HG03565 (cell line): ENCODE measurements at regions not wholly inside any gene's neighbourhood (a gene's known extent, or its start where the extent isn't known, plus 50 kb on each side); places are given as distances from the start of the nearest gene placed in this dataset.
A peak's percentile ranks its signal among the peaks of the same experiment; 100 is the strongest.

Experiments used
- ATAC-seq: cut with Tn5 transposase; IDR thresholded peaks from one replicate; pipeline ENCODE4 v1.9.1; 2021; ENCODE audit warnings: mild to moderate bottlenecking, moderate library complexity; ENCODE audit not compliant: unreplicated experiment

GRCh38 chrX:131764216-131764615 lies 220.3 kb downstream of the OR13H1 start:
- no peak for ATAC-seq

GRCh38 chrX:131778269-131779218 lies 234.7 kb downstream of the OR13H1 start:
- ATAC-seq: no peak

GRCh38 chrX:131779306-131779705 lies 235.4 kb downstream of the OR13H1 start:
- ATAC-seq: no peak

GRCh38 chrX:131779741-131780140 lies 235.9 kb downstream of the OR13H1 start:
- ATAC-seq: no peak

GRCh38 chrX:131782646-131783045 lies 238.8 kb downstream of the OR13H1 start:
- ATAC-seq: no peak

- ATAC-seq: no peak
Observed at GRCh38 chrX:131783555-131784308, 239.4 kb upstream of the STK26 start.

GRCh38 chrX:131789664-131790063 lies 233.4 kb upstream of the STK26 start:
- ATAC-seq: peak; percentile 74

GRCh38 chrX:131791608-131792355 lies 231.3 kb upstream of the STK26 start:
- ATAC-seq: no peak

GRCh38 chrX:131792356-131792749 lies 230.7 kb upstream of the STK26 start:
- ATAC-seq: no peak

- ATAC-seq: no peak
Observed at GRCh38 chrX:131792789-131793462, 230.2 kb upstream of the STK26 start.

GRCh38 chrX:131795442-131796229 lies 227.5 kb upstream of the STK26 start:
- no peak for ATAC-seq

- no peak for ATAC-seq
Observed at GRCh38 chrX:131801066-131801465, 222.0 kb upstream of the STK26 start.

GRCh38 chrX:131801911-131802310 lies 221.2 kb upstream of the STK26 start:
- ATAC-seq: no peak

GRCh38 chrX:131802836-131803626 lies 220.1 kb upstream of the STK26 start:
- no peak for ATAC-seq

- peak; percentile 94 for ATAC-seq
Observed at GRCh38 chrX:131812847-131813825, 210.0 kb upstream of the STK26 start.

- ATAC-seq: peak; percentile 55
Observed at GRCh38 chrX:131816551-131817136, 206.5 kb upstream of the STK26 start.

GRCh38 chrX:131818297-131818936 lies 204.7 kb upstream of the STK26 start:
- no peak for ATAC-seq
